Psoas muscle (tissue), 7 donors: ENCODE measurements at regions not wholly inside any gene's neighbourhood (a gene's known extent, or its start where the extent isn't known, plus 50 kb on each side); places are given as distances from the start of the nearest gene placed in this dataset.

ENCODE experiments used
- ATAC-seq, 4 donors: fragments of 200-7000 bp; cut with Tn5 transposase; one replicate each; pipeline ENCODE4 v1.9.1; 2020; ENCODE audit warnings: moderate library complexity in 3 of 4, mild to moderate bottlenecking in 2 of 4
- DNase-seq, 2 donors: peaks; one replicate each; pipeline ENCODE4 v3.0.0-alpha.2; 2020
- H3K27ac ChIP-seq: fragments of 200-600 bp; one replicate; pipeline ENCODE4 v1.8.0; 2022
- H3K27me3 ChIP-seq, 3 donors: fragments of 200-600 bp in 1 of 3; one replicate each; pipeline versions ENCODE4 v1.6.1 to v1.8.0; 2013 to 2022; ENCODE audit warnings: low read length in 2 of 3, mild to moderate bottlenecking in 2 of 3, moderate library complexity in 1 of 3; ENCODE audit not compliant: insufficient read depth in 3 of 3
- H3K36me3 ChIP-seq, 2 donors: fragments of 200-600 bp in 1 of 2; one replicate each; pipeline versions ENCODE4 v1.6.1 to v1.8.0; 2013 to 2022; ENCODE audit warnings: low read depth in 1 of 2, mild to moderate bottlenecking in 1 of 2, moderate library complexity in 1 of 2; ENCODE audit not compliant: insufficient read depth in 1 of 2
- H3K4me1 ChIP-seq: fragments of 200-600 bp; one replicate; pipeline ENCODE4 v1.8.0; 2022
- H3K4me3 ChIP-seq: fragments of 200-600 bp; one replicate; pipeline ENCODE4 v1.8.0; 2022; ENCODE audit warnings: mild to moderate bottlenecking
- H3K9me3 ChIP-seq: fragments of 200-600 bp; one replicate; pipeline ENCODE4 v1.8.0; 2022
- CTCF ChIP-seq: fragments of 200-600 bp; IDR thresholded peaks from one replicate; pipeline ENCODE4 v1.8.0; 2022; ENCODE audit warnings: antibody characterized with exemption
- WGBS, 3 donors: extraction: QIAGEN DNeasy Blood & Tissue Kit; methylation state at CpG; one replicate each; pipeline versions ENCODE4 v1.1.6 to v1.1.7; 2013; 5-methylcytosine and 5-hydroxymethylcytosine counted together
- intact Hi-C, 2 donors: fragments of 100-400 bp; cut with DNase I; formaldehyde crosslinking; loops; one replicate each; pipeline versions ENCODE4 v1.11.0 to v1.14.2; 2022
- donor health status: healthy with polysubstance abuse.
- donor health status: DM: no; HTN: no; CAD: no; lungs with moderate emphysema.
- donor health status: Bipolar disorder and iron deficiency.
- donor health status: healthy.
- donor health status: DM: yes; HTN: yes; CAD: no.
- donor health status: DM: no; HTN: no; CAD: no.
- donor health status: DM: yes; HTN: yes; CAD: no.

DNA sequence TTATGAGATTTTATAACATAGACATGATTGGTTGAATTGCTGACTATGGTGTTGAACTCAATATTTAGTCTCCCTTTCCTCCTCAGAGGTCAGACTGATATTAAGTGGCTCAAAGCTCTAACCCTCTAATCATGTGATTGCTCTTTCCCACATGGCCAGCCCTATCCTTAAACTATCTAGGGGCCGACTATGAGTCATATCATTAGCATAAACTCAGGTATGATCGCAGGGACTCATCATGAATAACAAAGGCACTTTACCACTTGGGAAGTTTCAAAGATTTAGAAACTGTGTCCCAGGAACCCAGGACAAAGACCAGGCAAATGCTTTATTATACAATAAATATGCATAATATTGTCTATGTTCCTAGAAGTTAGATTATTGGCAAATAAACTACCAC is 894.6 kb upstream of the NEGR1 start:
- no peak for DNase-seq
- no peak overlapping the region for H3K4me3 ChIP-seq
- intact Hi-C loops, result no loop called here
- no peak overlapping the region for H3K27ac ChIP-seq
- no peak for TF ChIP-seq CTCF
- no peak for ATAC-seq
- WGBS, 3 donors, result 80 to 86% (median 84%) methylated on average over 2 of the region's 2 CpGs
- no peaks in the 10 kb centered on the region for H3K4me1 ChIP-seq
- H3K9me3 ChIP-seq, result no peaks in the 10 kb centered on the region
- H3K27me3 ChIP-seq, result no peaks in the 10 kb centered on the region
- H3K36me3 ChIP-seq, result no peaks in the 10 kb centered on the region

- H3K27me3 ChIP-seq, result no peaks in the 10 kb centered on the region
- WGBS, 3 donors, result 38 to 64% (median 54%) methylated on average over 2 of the region's 2 CpGs
Measured at GRCh38 chr1:73167009-73167657, 884.8 kb upstream of the NEGR1 start.

GRCh38 chr1:73162564-73162963 is 880.2 kb upstream of the NEGR1 start:
- no peak overlapping the region for H3K27ac ChIP-seq
- H3K27me3 ChIP-seq, result no peaks in the 10 kb centered on the region
- H3K4me1 ChIP-seq, result no peaks in the 10 kb centered on the region
- WGBS, 3 donors, result 53 to 64% (median 59%) methylated on average over 5 of the region's 5 CpGs
- no peaks in the 10 kb centered on the region for H3K9me3 ChIP-seq
- intact Hi-C loops, result no loop called here
- no peaks in the 10 kb centered on the region for H3K36me3 ChIP-seq
- no peak for DNase-seq
- TF ChIP-seq CTCF, result no peak
- H3K4me3 ChIP-seq, result no peak overlapping the region
- no peak for ATAC-seq

More at GRCh38 chr1:73167009-73167657, 884.8 kb upstream of the NEGR1 start:
- TF ChIP-seq CTCF, result no peak
- Histone ChIP-seq H3K4me1 (no peaks in the 10 kb centered on the region), H3K9me3 (no peaks in the 10 kb centered on the region), H3K27ac (no peak overlapping the region), H3K4me3 (no peak overlapping the region), H3K36me3 (no peaks in the 10 kb centered on the region)
- intact Hi-C loops, result no loop called here
- DNase-seq, result no peak
- no peak for ATAC-seq

DNA sequence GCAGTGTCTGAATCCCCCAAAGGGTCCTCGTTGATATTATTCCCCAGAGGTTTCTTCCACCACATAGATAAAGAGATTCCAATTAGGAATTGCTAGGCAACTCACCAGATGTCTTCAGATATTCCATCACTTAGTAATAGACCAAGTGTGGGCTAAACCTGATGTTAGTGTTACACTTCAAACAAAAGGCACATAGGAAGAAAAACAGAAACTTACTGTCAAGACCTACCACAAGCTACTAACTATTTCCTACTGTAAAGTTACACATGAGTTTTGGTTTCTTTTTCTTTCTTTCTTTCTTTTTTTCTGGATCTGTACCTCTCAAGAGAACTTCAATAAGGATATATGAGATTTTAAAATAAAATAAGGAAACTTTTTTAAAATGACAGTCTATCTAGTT is 879.1 kb upstream of the NEGR1 start:
- intact Hi-C loops, result no loop called here
- WGBS, 3 donors, result 63 to 64% (median 63%) methylated on average over 1 of the region's 1 CpG
- Histone ChIP-seq H3K9me3 (no peaks in the 10 kb centered on the region), H3K27ac (no peak overlapping the region), H3K27me3 (no peaks in the 10 kb centered on the region), H3K36me3 (no peaks in the 10 kb centered on the region), H3K4me3 (no peak overlapping the region), H3K4me1 (no peaks in the 10 kb centered on the region)
- ATAC-seq (no peak), DNase-seq (no peak)
- no peak for TF ChIP-seq CTCF

DNA sequence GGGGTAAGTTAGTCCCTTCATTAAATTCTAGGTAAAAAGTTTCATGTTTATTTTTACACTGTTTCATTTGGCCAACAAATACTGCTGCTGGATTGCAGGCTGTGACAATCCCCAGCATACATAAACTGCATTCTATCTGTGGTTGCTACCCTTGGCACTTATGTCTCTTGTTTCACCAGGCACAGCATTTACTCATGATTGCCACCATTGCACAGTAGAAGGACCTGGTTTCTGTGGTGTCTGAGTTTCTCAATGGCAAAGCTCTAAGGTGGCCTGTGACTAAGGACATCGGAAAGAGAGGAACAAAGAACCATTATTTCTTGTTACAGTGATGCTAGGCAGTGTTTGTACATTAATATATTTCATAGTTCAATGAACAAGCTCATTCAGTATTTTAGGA is 878.4 kb upstream of the NEGR1 start:
- DNase-seq, result no peak
- no peak for ATAC-seq
- H3K27me3 ChIP-seq, result no peaks in the 10 kb centered on the region
- WGBS, 3 donors, result 77 to 85% (median 84%) methylated on average over 1 of the region's 1 CpG
- H3K9me3 ChIP-seq, result no peaks in the 10 kb centered on the region
- no peak for TF ChIP-seq CTCF
- H3K4me3 ChIP-seq, result no peak overlapping the region
- H3K36me3 ChIP-seq, result no peaks in the 10 kb centered on the region
- H3K27ac ChIP-seq, result no peak overlapping the region
- intact Hi-C loops, result no loop called here
- H3K4me1 ChIP-seq, result no peaks in the 10 kb centered on the region
